Bronchial epithelial cell (primary cell): ENCODE measurements at regions not wholly inside any gene's neighbourhood (a gene's known extent, or its start where the extent isn't known, plus 50 kb on each side); places are given as distances from the start of the nearest gene placed in this dataset.

Source experiments
- DNase-seq: peaks from one replicate; pipeline ENCODE4 v3.0.0-alpha.2; 2010; ENCODE audit warnings: low read depth
- FAIRE-seq: peaks from 2 replicates; lab custom pipeline; 2011; peaks lifted over from hg19 to GRCh38; lab: Jason Lieb, UNC
- H3K27me3 ChIP-seq: 2 replicates; pipeline ENCODE4 v1.5.1; 2011; ENCODE audit warnings: low read length; ENCODE audit not compliant: control insufficient read depth, insufficient read depth
- H3K36me3 ChIP-seq: 2 replicates; pipeline ENCODE4 v1.5.1; 2011; ENCODE audit warnings: low read length; ENCODE audit not compliant: control insufficient read depth, insufficient read depth
- H3K4me3 ChIP-seq: 2 replicates; pipeline ENCODE4 v1.5.1; 2011; ENCODE audit warnings: mild to moderate bottlenecking, low read depth, low read length, control low read depth
- CTCF ChIP-seq: IDR thresholded peaks from 2 replicates; pipeline ENCODE4 v1.5.1; 2011; ENCODE audit warnings: mild to moderate bottlenecking, moderate library complexity, low read length, control low read depth, inconsistent platforms; ENCODE audit not compliant: insufficient read depth, severe bottlenecking

- H3K4me3 ChIP-seq, result no peak overlapping the region
- no peak for TF ChIP-seq CTCF
- H3K36me3 ChIP-seq, result no peaks in the 10 kb centered on the region
- FAIRE-seq (no peak), DNase-seq (no peak)
- H3K27me3 ChIP-seq, result no peaks in the 10 kb centered on the region
Observed at GRCh38 chr2:188720811-188721605, 253.2 kb upstream of the COL3A1 start.

GRCh38 chr2:188721784-188722183 is 252.4 kb upstream of the COL3A1 start:
- no peaks in the 10 kb centered on the region for H3K36me3 ChIP-seq
- no peak for DNase-seq
- FAIRE-seq, result no peak
- no peak for TF ChIP-seq CTCF
- no peaks in the 10 kb centered on the region for H3K27me3 ChIP-seq
- H3K4me3 ChIP-seq, result no peak overlapping the region

- no peaks in the 10 kb centered on the region for H3K27me3 ChIP-seq
- FAIRE-seq (no peak), DNase-seq (peak; percentile 46)
- no peak for TF ChIP-seq CTCF
- no peaks in the 10 kb centered on the region for H3K36me3 ChIP-seq
- H3K4me3 ChIP-seq, result no peak overlapping the region
Observed at GRCh38 chr2:188725746-188726360, 248.3 kb upstream of the COL3A1 start.

- H3K36me3 ChIP-seq, result no peaks in the 10 kb centered on the region
- TF ChIP-seq CTCF, result no peak
- peak; percentile 91 for DNase-seq
- no peak for FAIRE-seq
- H3K4me3 ChIP-seq, result no peak overlapping the region
- H3K27me3 ChIP-seq, result no peaks in the 10 kb centered on the region
Observed at GRCh38 chr2:188726626-188727247, 247.4 kb upstream of the COL3A1 start.

- FAIRE-seq, result no peak
- no peak overlapping the region for H3K4me3 ChIP-seq
- DNase-seq, result no peak
- TF ChIP-seq CTCF, result no peak
- H3K36me3 ChIP-seq, result no peaks in the 10 kb centered on the region
- no peaks in the 10 kb centered on the region for H3K27me3 ChIP-seq
Observed at GRCh38 chr2:188727846-188728245, 246.3 kb upstream of the COL3A1 start.
